Spleen (tissue), 7 donors: ENCODE measurements at regions not wholly inside any gene's neighbourhood (a gene's known extent, or its start where the extent isn't known, plus 50 kb on each side); places are given as distances from the start of the nearest gene placed in this dataset.

Experiments
- CTCF ChIP-seq, 11 experiments: fragments of 200-600 bp in 7 of 11; fragments of 450-650 bp in 4 of 11; sonication (generic) in 4 of 11; IDR thresholded peaks in 8 of 11; conservative IDR thresholded peaks in 3 of 11; 1 replicate in 7 of 11; 2 replicates in 4 of 11; pipeline versions ENCODE4 v1.4.0 to v1.8.0; 2016 to 2021; ENCODE audit warnings: antibody characterized with exemption in 11 of 11, inconsistent platforms in 4 of 11, mild to moderate bottlenecking in 1 of 11
- POLR2AphosphoS5 ChIP-seq, 3 donors: sonication (generic); formaldehyde crosslinking; IDR thresholded peaks; one replicate each; pipeline ENCODE4 v1.5.1; 2017; ENCODE audit warnings: antibody characterized with exemption in 3 of 3
- donor health status: DM: no; HTN: no; CAD: no; lungs with moderate emphysema.
- donor health status: DM: no; HTN: no; CAD: no.
- donor health status: DM: no; HTN: no; CAD: no.

GRCh38 chr10:131396121-131397050 is 84.9 kb upstream of the TCERG1L start:
- TF ChIP-seq CTCF (IDR thresholded peaks at IDR 0.05 in 8 of 11, conservative IDR thresholded peaks at IDR 0.05 in 3 of 11) (no peak), POLR2AphosphoS5 (IDR thresholded peaks at IDR 0.05) (no peak)
